Calu3 (cell line): ENCODE measurements at regions not wholly inside any gene's neighbourhood (a gene's known extent, or its start where the extent isn't known, plus 50 kb on each side); places are given as distances from the start of the nearest gene placed in this dataset.

Source experiments
- BruUV-seq: library from RNA; stranded (reverse); fragments of 400-500 nt; replicated peaks from 2 replicates; lab custom pipeline; 2021; lab: Mats Ljungman, UMichigan
- CTCF ChIA-PET: fragments of 300-600 bp; sonication (Branson Sonifier 250); formaldehyde crosslinking; loops from one replicate; lab custom pipeline; 2022; ENCODE audit warnings: antibody characterized with exemption; lab: Charles Lee
- DNase-seq: peaks from one replicate; pipeline ENCODE4 v3.0.0; 2022
- H3K27ac Mint-ChIP-seq: one replicate; pipeline ENCODE4 v1.8.0; 2022; ENCODE audit warnings: mixed read lengths; ENCODE audit not compliant: unreplicated experiment
- H3K27me3 Mint-ChIP-seq: one replicate; pipeline ENCODE4 v1.8.0; 2022; ENCODE audit warnings: mixed read lengths; ENCODE audit not compliant: unreplicated experiment
- H3K36me3 Mint-ChIP-seq: one replicate; pipeline ENCODE4 v1.8.0; 2022; ENCODE audit warnings: mild to moderate bottlenecking, moderate library complexity, mixed read lengths; ENCODE audit not compliant: insufficient read depth, unreplicated experiment
- H3K4me1 Mint-ChIP-seq: one replicate; pipeline ENCODE4 v1.8.0; 2022; ENCODE audit warnings: mild to moderate bottlenecking, low read depth, mixed read lengths; ENCODE audit not compliant: unreplicated experiment
- H3K4me3 Mint-ChIP-seq: one replicate; pipeline ENCODE4 v1.8.0; 2022; ENCODE audit warnings: mild to moderate bottlenecking, low read depth, moderate library complexity, mixed read lengths; ENCODE audit not compliant: unreplicated experiment
- H3K9me3 Mint-ChIP-seq: one replicate; pipeline ENCODE4 v1.8.0; 2022; ENCODE audit warnings: low read depth, mixed read lengths; ENCODE audit not compliant: unreplicated experiment
- intact Hi-C: fragments of 100-400 bp; cut with micrococcal nuclease; formaldehyde crosslinking; loops from one replicate; pipeline ENCODE4 v1.10.0; 2022; ENCODE audit not compliant: unreplicated experiment
- TF ChIP-seq, protein P1 (sequence below): fragments of 200-600 bp; IDR thresholded peaks from one replicate; pipeline ENCODE4 v1.8.0; 2022; ENCODE audit warnings: antibody characterized with exemption; ENCODE audit not compliant: unreplicated experiment

DNA sequence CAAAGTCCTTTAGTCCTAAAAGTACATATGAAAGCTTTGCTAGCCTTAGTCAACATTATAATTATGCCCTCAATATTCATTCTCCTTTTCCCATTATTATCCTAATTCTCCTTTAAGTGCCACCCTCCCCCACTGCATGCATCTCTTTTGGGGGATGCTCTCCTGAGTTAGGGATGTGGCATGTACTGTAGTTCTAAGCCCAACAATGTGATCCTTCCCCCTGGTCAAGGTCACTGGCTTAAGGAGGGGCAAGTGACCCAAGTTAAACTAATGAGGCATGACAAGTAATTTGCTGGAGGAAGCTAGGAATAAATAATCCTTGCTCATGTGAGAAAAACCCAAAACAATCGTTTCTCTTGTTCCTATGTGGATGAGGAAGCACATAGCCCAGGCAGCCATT, 343.9 kb upstream of the SUCLG2 start:
- H3K36me3 Mint-ChIP-seq, result no peaks in the 10 kb centered on the region
- CTCF ChIA-PET, result interaction anchor here (0.6 to 1.4 kb wide), 2 partner anchors 9 to 1042 kb away, joined by 3 read pairs; no protein-coding TSS in a partner anchor
- H3K27me3 Mint-ChIP-seq, result peaks cover 13% of the 10 kb centered on the region
- intact Hi-C loops, result no loop called here
- no peak for DNase-seq
- no TSS peak for BruUV-seq
- H3K4me1 Mint-ChIP-seq, result no peaks in the 10 kb centered on the region
- no peak overlapping the region for H3K27ac Mint-ChIP-seq
- TF ChIP-seq, protein P1, sequence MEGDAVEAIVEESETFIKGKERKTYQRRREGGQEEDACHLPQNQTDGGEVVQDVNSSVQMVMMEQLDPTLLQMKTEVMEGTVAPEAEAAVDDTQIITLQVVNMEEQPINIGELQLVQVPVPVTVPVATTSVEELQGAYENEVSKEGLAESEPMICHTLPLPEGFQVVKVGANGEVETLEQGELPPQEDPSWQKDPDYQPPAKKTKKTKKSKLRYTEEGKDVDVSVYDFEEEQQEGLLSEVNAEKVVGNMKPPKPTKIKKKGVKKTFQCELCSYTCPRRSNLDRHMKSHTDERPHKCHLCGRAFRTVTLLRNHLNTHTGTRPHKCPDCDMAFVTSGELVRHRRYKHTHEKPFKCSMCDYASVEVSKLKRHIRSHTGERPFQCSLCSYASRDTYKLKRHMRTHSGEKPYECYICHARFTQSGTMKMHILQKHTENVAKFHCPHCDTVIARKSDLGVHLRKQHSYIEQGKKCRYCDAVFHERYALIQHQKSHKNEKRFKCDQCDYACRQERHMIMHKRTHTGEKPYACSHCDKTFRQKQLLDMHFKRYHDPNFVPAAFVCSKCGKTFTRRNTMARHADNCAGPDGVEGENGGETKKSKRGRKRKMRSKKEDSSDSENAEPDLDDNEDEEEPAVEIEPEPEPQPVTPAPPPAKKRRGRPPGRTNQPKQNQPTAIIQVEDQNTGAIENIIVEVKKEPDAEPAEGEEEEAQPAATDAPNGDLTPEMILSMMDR, result no peak
- no peak overlapping the region for H3K4me3 Mint-ChIP-seq
- peaks cover 12% of the 10 kb centered on the region for H3K9me3 Mint-ChIP-seq

DNA sequence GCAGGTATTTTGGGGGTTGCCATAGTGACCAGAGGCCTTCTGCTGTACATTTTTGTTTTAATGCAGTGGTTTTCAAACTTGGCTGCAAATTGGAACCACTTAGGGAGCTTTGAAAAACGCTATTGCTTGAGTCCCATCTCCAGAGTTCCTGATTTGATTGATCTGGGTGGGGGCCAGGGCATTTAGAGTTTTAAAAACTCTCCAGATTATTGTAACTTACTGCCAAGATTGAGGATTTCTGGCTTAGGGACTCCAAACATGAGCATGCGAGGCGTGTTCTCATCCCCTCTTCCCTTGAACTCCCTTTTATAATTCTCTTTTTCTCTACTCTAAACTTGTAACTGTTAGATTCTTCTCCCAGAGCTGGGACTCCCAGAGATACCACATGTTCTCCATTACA, 340.8 kb upstream of the SUCLG2 start:
- no peak overlapping the region for H3K4me3 Mint-ChIP-seq
- peaks cover 5% of the 10 kb centered on the region for H3K9me3 Mint-ChIP-seq
- H3K36me3 Mint-ChIP-seq, result no peaks in the 10 kb centered on the region
- no peak overlapping the region for H3K27ac Mint-ChIP-seq
- DNase-seq, result no peak
- intact Hi-C loops, result no loop called here
- H3K4me1 Mint-ChIP-seq, result no peaks in the 10 kb centered on the region
- BruUV-seq, result no TSS peak
- TF ChIP-seq, protein P1, result no peak
- CTCF ChIA-PET, result no interaction called here
- peaks cover 13% of the 10 kb centered on the region for H3K27me3 Mint-ChIP-seq

DNA sequence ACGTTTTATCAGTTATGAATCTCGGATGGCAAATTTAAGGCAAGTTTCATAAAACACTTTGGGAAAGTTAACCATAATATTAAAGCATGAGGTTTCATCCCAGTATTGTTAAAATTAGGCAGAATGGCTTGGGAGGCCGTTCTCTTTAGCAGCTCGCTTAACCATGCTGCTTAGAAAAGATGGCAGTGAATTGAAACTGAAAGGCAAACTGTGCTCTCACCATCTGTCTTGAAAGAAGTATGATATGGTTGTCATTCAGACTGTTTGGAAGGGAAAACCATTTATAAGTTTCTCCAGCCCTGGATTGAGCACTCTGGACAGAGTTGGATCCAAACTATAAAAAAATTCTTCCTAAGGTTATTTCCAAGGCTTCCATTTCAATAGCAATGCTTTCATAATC, 332.3 kb upstream of the SUCLG2 start:
- Mint-ChIP-seq H3K4me3 (no peak overlapping the region), H3K27me3 (no peaks in the 10 kb centered on the region), H3K36me3 (no peaks in the 10 kb centered on the region), H3K4me1 (no peaks in the 10 kb centered on the region), H3K27ac (no peak overlapping the region), H3K9me3 (no peaks in the 10 kb centered on the region)
- DNase-seq, result no peak
- TF ChIP-seq, protein P1, result no peak
- intact Hi-C loops, result no loop called here
- CTCF ChIA-PET, result no interaction called here
- BruUV-seq, result no TSS peak

DNA sequence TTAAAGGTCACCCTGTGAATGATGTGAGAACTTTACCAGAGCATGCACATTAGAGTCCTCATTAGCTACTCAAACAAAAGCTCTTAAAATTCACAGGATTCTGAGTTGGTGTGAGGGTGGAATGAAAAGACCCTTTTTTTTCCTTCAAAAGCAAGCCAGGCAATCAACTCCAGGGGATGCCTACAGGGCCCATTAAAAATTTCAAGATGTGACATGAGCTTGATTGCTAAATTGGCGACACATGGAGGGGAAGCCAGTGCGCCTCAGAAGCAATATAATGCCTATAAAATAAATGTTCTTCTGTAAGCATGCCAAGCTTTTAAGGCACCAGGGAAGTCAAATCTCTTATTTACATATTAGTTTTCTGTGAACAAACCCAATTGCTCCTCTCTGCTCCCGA, 328.8 kb upstream of the SUCLG2 start:
- H3K9me3 Mint-ChIP-seq, result no peaks in the 10 kb centered on the region
- TF ChIP-seq, protein P1, result no peak
- H3K27me3 Mint-ChIP-seq, result no peaks in the 10 kb centered on the region
- intact Hi-C loops, result no loop called here
- BruUV-seq, result no TSS peak
- H3K27ac Mint-ChIP-seq, result no peak overlapping the region
- CTCF ChIA-PET, result no interaction called here
- no peaks in the 10 kb centered on the region for H3K4me1 Mint-ChIP-seq
- H3K4me3 Mint-ChIP-seq, result no peak overlapping the region
- DNase-seq, result no peak
- H3K36me3 Mint-ChIP-seq, result no peaks in the 10 kb centered on the region
